ENCODE measurements at regions not wholly inside any gene's neighbourhood (a gene's known extent, or its start where the extent isn't known, plus 50 kb on each side); places are given as distances from the start of the nearest gene placed in this dataset.

DNA sequence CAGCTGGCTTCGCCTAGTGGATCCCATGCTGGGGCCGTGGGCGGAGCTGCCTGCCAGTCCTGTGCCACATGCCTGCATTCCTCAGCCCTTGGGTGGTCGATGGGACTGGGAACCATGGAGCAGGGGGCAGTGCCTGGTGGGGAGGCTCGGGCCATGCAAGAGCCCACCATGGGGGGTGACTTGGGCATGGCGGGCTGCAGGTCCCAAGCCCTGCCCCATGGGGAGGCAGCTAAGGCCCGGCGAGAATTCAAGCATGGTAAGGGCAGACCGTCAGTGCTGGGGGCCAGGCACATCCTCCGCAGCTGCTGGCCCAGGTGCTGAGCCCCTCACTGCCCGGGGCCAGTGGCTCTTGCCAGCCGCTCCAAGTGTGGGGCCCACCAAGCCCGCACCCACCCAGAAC lies 262.6 kb downstream of the CENPC start:
- POLR2A ChIA-PET = no interaction called here
- Histone ChIP-seq H2AFZ (ENCODE audit: low read depth) (no peak overlapping the region), H3K27ac (ENCODE audit: low read depth in 2 of 2, low read length in 1 of 2) (no peak overlapping the region), H3K36me3 (replicated peaks in 1 of 2; ENCODE audit: control insufficient read depth in 1 of 2, insufficient read depth in 2 of 2, low read length in 1 of 2) (no peaks in the 10 kb centered on the region), H3K9me3 (no peaks in the 10 kb centered on the region), H3K79me2 (ENCODE audit: insufficient read depth) (no peaks in the 10 kb centered on the region), H3K4me2 (no peak overlapping the region), H4K20me1 (ENCODE audit: insufficient read depth) (no peaks in the 10 kb centered on the region), H3K9me2 (no peaks in the 10 kb centered on the region), H3K4me1 (ENCODE audit: control insufficient read depth in 1 of 2, insufficient read depth in 2 of 2, low read depth in 1 of 2, low read length in 1 of 2) (no peaks in the 10 kb centered on the region), H3K4me3 (ENCODE audit: low read depth in 2 of 2, low read length in 1 of 2) (no peak overlapping the region), H3F3A (replicated peaks; ENCODE audit: insufficient read depth) (no peaks in the 10 kb centered on the region), H3K27me3 (ENCODE audit: insufficient read depth) (no peaks in the 10 kb centered on the region), H3K9ac (no peak overlapping the region)
- TF ChIP-seq CHD2 (IDR thresholded peaks at IDR 0.05; ENCODE audit: low read length, partially characterized antibody) = no peak
- TF ChIP-seq, protein P1, sequence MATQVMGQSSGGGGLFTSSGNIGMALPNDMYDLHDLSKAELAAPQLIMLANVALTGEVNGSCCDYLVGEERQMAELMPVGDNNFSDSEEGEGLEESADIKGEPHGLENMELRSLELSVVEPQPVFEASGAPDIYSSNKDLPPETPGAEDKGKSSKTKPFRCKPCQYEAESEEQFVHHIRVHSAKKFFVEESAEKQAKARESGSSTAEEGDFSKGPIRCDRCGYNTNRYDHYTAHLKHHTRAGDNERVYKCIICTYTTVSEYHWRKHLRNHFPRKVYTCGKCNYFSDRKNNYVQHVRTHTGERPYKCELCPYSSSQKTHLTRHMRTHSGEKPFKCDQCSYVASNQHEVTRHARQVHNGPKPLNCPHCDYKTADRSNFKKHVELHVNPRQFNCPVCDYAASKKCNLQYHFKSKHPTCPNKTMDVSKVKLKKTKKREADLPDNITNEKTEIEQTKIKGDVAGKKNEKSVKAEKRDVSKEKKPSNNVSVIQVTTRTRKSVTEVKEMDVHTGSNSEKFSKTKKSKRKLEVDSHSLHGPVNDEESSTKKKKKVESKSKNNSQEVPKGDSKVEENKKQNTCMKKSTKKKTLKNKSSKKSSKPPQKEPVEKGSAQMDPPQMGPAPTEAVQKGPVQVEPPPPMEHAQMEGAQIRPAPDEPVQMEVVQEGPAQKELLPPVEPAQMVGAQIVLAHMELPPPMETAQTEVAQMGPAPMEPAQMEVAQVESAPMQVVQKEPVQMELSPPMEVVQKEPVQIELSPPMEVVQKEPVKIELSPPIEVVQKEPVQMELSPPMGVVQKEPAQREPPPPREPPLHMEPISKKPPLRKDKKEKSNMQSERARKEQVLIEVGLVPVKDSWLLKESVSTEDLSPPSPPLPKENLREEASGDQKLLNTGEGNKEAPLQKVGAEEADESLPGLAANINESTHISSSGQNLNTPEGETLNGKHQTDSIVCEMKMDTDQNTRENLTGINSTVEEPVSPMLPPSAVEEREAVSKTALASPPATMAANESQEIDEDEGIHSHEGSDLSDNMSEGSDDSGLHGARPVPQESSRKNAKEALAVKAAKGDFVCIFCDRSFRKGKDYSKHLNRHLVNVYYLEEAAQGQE (IDR thresholded peaks at IDR 0.05; ENCODE audit: low read depth, low read length) = no peak
- TF ChIP-seq GABPA (IDR thresholded peaks at IDR 0.05; ENCODE audit: low read depth) = no peak
- no peak for TF ChIP-seq ELF1 (IDR thresholded peaks at IDR 0.05)
- no peak for TF ChIP-seq SIN3A (IDR thresholded peaks at IDR 0.05; ENCODE audit: borderline replicate concordance, low read depth, low read length)
- no peak for TF ChIP-seq NRF1 (IDR thresholded peaks at IDR 0.05; ENCODE audit: low read depth, low read length)
- TF ChIP-seq TEAD4 (IDR thresholded peaks at IDR 0.05; ENCODE audit: borderline replicate concordance, insufficient read depth) = no peak
- WGBS (ENCODE audit: low lambda C conversion rate) = 20% methylated on average over 2 of the region's 13 CpGs
- DNase-seq = no peak
- CTCF ChIA-PET = no interaction called here

DNA sequence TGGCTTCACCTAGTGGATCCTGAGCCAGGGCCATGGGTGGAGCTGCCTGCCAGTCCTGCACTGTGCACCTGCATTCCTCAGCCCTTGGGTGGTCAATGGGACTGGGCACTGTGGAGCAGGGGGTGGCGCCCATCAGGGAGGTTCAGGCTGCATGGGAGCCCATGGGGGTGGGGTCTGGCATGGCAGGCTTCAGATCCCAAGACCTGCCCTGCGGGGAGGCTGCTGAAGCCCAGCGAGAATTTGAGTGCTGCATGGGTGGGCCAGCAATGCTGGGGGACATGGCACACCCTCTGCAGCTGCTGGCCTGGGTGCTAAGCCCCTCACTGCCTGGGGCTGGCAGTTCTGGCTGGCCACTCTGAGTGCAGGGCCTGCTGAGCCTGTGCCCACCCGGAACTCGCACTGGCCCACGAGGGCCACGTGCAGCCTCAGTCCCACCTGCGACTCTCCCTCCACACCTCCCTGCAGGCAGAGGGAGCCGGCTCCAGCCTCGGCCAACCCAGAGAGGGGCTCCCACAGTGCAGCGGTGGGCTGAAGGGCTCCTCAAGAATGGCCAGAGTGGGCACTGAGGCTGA lies 270.0 kb downstream of the CENPC start:
- Histone ChIP-seq H3K36me3 (replicated peaks in 1 of 2; ENCODE audit: control insufficient read depth in 1 of 2, insufficient read depth in 2 of 2, low read length in 1 of 2) (no peaks in the 10 kb centered on the region), H3K4me2 (no peak overlapping the region), H3K9me2 (no peaks in the 10 kb centered on the region), H3K27ac (ENCODE audit: low read depth in 2 of 2, low read length in 1 of 2) (no peak overlapping the region), H3K4me3 (ENCODE audit: low read depth in 2 of 2, low read length in 1 of 2) (no peak overlapping the region), H3K9me3 (no peaks in the 10 kb centered on the region), H3K4me1 (ENCODE audit: control insufficient read depth in 1 of 2, insufficient read depth in 2 of 2, low read depth in 1 of 2, low read length in 1 of 2) (no peaks in the 10 kb centered on the region), H3F3A (replicated peaks; ENCODE audit: insufficient read depth) (no peaks in the 10 kb centered on the region), H3K79me2 (ENCODE audit: insufficient read depth) (no peaks in the 10 kb centered on the region), H4K20me1 (ENCODE audit: insufficient read depth) (no peaks in the 10 kb centered on the region), H2AFZ (ENCODE audit: low read depth) (no peak overlapping the region), H3K9ac (no peak overlapping the region), H3K27me3 (ENCODE audit: insufficient read depth) (no peaks in the 10 kb centered on the region)
- TF ChIP-seq RFX5 (IDR thresholded peaks at IDR 0.05; ENCODE audit: low read length) = no peak
- TF ChIP-seq MEF2A (IDR thresholded peaks at IDR 0.05; ENCODE audit: borderline replicate concordance, low read depth) = no peak
- TF ChIP-seq POLR2AphosphoS5 (IDR thresholded peaks at IDR 0.05; ENCODE audit: low read depth, low read length) = no peak
- no peak for TF ChIP-seq NFIC (IDR thresholded peaks at IDR 0.05; ENCODE audit: borderline replicate concordance)
- TF ChIP-seq FOXJ3 (CRISPR knock-in tag; IDR thresholded peaks at IDR 0.05) = no peak
- no peak for TF ChIP-seq FOXM1 (IDR thresholded peaks at IDR 0.05; ENCODE audit: low read depth)
- TF ChIP-seq, protein P2, sequence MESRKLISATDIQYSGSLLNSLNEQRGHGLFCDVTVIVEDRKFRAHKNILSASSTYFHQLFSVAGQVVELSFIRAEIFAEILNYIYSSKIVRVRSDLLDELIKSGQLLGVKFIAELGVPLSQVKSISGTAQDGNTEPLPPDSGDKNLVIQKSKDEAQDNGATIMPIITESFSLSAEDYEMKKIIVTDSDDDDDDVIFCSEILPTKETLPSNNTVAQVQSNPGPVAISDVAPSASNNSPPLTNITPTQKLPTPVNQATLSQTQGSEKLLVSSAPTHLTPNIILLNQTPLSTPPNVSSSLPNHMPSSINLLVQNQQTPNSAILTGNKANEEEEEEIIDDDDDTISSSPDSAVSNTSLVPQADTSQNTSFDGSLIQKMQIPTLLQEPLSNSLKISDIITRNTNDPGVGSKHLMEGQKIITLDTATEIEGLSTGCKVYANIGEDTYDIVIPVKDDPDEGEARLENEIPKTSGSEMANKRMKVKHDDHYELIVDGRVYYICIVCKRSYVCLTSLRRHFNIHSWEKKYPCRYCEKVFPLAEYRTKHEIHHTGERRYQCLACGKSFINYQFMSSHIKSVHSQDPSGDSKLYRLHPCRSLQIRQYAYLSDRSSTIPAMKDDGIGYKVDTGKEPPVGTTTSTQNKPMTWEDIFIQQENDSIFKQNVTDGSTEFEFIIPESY (IDR thresholded peaks at IDR 0.05; ENCODE audit: borderline replicate concordance, low read depth) = no peak
- no peak for TF ChIP-seq CHD2 (IDR thresholded peaks at IDR 0.05; ENCODE audit: low read length, partially characterized antibody)
- TF ChIP-seq, protein P3, sequence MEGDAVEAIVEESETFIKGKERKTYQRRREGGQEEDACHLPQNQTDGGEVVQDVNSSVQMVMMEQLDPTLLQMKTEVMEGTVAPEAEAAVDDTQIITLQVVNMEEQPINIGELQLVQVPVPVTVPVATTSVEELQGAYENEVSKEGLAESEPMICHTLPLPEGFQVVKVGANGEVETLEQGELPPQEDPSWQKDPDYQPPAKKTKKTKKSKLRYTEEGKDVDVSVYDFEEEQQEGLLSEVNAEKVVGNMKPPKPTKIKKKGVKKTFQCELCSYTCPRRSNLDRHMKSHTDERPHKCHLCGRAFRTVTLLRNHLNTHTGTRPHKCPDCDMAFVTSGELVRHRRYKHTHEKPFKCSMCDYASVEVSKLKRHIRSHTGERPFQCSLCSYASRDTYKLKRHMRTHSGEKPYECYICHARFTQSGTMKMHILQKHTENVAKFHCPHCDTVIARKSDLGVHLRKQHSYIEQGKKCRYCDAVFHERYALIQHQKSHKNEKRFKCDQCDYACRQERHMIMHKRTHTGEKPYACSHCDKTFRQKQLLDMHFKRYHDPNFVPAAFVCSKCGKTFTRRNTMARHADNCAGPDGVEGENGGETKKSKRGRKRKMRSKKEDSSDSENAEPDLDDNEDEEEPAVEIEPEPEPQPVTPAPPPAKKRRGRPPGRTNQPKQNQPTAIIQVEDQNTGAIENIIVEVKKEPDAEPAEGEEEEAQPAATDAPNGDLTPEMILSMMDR (IDR thresholded peaks at IDR 0.05) = no peak
- TF ChIP-seq TAF1 (IDR thresholded peaks at IDR 0.05; ENCODE audit: borderline replicate concordance, low read depth, low read length) = no peak
- no peak for TF ChIP-seq NRF1 (IDR thresholded peaks at IDR 0.05; ENCODE audit: low read depth, low read length)
- TF ChIP-seq ELF1 (IDR thresholded peaks at IDR 0.05) = no peak
- no peak for TF ChIP-seq RXRA (IDR thresholded peaks at IDR 0.05; ENCODE audit: borderline replicate concordance, low read depth)
- TF ChIP-seq, protein P4, sequence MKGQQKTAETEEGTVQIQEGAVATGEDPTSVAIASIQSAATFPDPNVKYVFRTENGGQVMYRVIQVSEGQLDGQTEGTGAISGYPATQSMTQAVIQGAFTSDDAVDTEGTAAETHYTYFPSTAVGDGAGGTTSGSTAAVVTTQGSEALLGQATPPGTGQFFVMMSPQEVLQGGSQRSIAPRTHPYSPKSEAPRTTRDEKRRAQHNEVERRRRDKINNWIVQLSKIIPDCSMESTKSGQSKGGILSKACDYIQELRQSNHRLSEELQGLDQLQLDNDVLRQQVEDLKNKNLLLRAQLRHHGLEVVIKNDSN (IDR thresholded peaks at IDR 0.05; ENCODE audit: borderline replicate concordance, low read depth) = no peak
- TF ChIP-seq, protein P5, sequence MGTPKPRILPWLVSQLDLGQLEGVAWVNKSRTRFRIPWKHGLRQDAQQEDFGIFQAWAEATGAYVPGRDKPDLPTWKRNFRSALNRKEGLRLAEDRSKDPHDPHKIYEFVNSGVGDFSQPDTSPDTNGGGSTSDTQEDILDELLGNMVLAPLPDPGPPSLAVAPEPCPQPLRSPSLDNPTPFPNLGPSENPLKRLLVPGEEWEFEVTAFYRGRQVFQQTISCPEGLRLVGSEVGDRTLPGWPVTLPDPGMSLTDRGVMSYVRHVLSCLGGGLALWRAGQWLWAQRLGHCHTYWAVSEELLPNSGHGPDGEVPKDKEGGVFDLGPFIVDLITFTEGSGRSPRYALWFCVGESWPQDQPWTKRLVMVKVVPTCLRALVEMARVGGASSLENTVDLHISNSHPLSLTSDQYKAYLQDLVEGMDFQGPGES (IDR thresholded peaks at IDR 0.05; ENCODE audit: low read depth, low read length) = no peak
- CTCF ChIA-PET = no interaction called here
- DNase-seq = no peak
- WGBS (ENCODE audit: low lambda C conversion rate) = 10% methylated on average over 4 of the region's 11 CpGs
- POLR2A ChIA-PET = no interaction called here

All from SK-N-SH (cell line).